CD4-positive, alpha-beta T cell (primary cell): ENCODE measurements at regions not wholly inside any gene's neighbourhood (a gene's known extent, or its start where the extent isn't known, plus 50 kb on each side); places are given as distances from the start of the nearest gene placed in this dataset.

Experiments used
- ATAC-seq: fragments of 200-7000 bp; cut with Tn5 transposase; one replicate; pipeline ENCODE4 v1.10.0; 2022; ENCODE audit warnings: mild to moderate bottlenecking; ENCODE audit not compliant: poor library complexity
- CTCF ChIA-PET: fragments of 350-600 bp; sonication (Branson Sonifier 250); formaldehyde crosslinking; loops from one replicate; lab custom pipeline; 2021; ENCODE audit warnings: antibody characterized with exemption, inconsistent platforms; lab: Charles Lee
- POLR2A ChIA-PET: fragments of 350-600 bp; sonication (Branson Sonifier 250); formaldehyde crosslinking; loops from one replicate; lab custom pipeline; 2021; ENCODE audit warnings: antibody characterized with exemption, inconsistent platforms; lab: Charles Lee
- DNase-seq, 14 experiments: peaks; one replicate each; pipeline ENCODE4 v3.0.0-alpha.2; 2013 to 2020; ENCODE audit warnings: mixed read lengths in 2 of 14
- H3K27ac ChIP-seq, 2 donors: one replicate each; pipeline versions ENCODE4 v1.5.1 to v1.7.0; 2013; ENCODE audit warnings: low read length in 2 of 2, low read depth in 1 of 2, mild to moderate bottlenecking in 1 of 2
- H3K27me3 ChIP-seq, 2 experiments: 1 replicate in 1 of 2; 2 replicates in 1 of 2; pipeline versions ENCODE4 v1.6.1 to v1.7.0; 2013; ENCODE audit warnings: low read length in 2 of 2, control low read depth in 1 of 2, mild to moderate bottlenecking in 1 of 2, moderate library complexity in 1 of 2; ENCODE audit not compliant: insufficient read depth in 2 of 2, control insufficient read depth in 1 of 2
- H3K36me3 ChIP-seq: one replicate; pipeline ENCODE4 v1.6.1; 2013; ENCODE audit warnings: low read length, control low read depth; ENCODE audit not compliant: insufficient read depth
- H3K4me1 ChIP-seq: one replicate; pipeline ENCODE4 v1.6.1; 2013; ENCODE audit warnings: low read length, control low read depth; ENCODE audit not compliant: insufficient read depth
- H3K4me3 ChIP-seq: one replicate; pipeline ENCODE4 v1.5.1; 2013; ENCODE audit warnings: mild to moderate bottlenecking, low read length, moderate library complexity
- H3K9me3 ChIP-seq, 2 experiments: 1 replicate in 1 of 2; 2 replicates in 1 of 2; pipeline versions ENCODE4 v1.6.1 to v1.7.0; 2013; ENCODE audit warnings: low read length in 2 of 2, mild to moderate bottlenecking in 2 of 2, control low read depth in 1 of 2, moderate library complexity in 1 of 2; ENCODE audit not compliant: control insufficient read depth in 1 of 2, insufficient read depth in 1 of 2
- H3K27ac Mint-ChIP-seq: one replicate; pipeline ENCODE4 v1.8.0; 2020; ENCODE audit warnings: mixed read lengths
- H3K27me3 Mint-ChIP-seq: one replicate; pipeline ENCODE4 v1.8.0; 2021; ENCODE audit warnings: mixed read lengths
- H3K36me3 Mint-ChIP-seq: one replicate; pipeline ENCODE4 v1.8.0; 2021; ENCODE audit warnings: low read depth, mixed read lengths
- H3K4me1 Mint-ChIP-seq: one replicate; pipeline ENCODE4 v1.8.0; 2021; ENCODE audit warnings: low read depth, mixed read lengths
- H3K4me3 Mint-ChIP-seq: one replicate; pipeline ENCODE4 v1.8.0; 2020; ENCODE audit warnings: mild to moderate bottlenecking, mixed read lengths
- H3K9me3 Mint-ChIP-seq: one replicate; pipeline ENCODE4 v1.8.0; 2020; ENCODE audit warnings: mixed read lengths
- CTCF ChIP-seq: fragments of 200-600 bp; IDR thresholded peaks from one replicate; pipeline ENCODE4 v1.8.0; 2022; ENCODE audit warnings: antibody characterized with exemption, mild to moderate bottlenecking
- intact Hi-C, 2 experiments: fragments of 100-400 bp; cut with DNase I in 1 of 2; cut with micrococcal nuclease in 1 of 2; formaldehyde crosslinking; loops; one replicate each; pipeline versions ENCODE4 v1.15.1 to v1.9.0; 2023 to 2025; cut with DNase I, micrococcal nuclease

DNA sequence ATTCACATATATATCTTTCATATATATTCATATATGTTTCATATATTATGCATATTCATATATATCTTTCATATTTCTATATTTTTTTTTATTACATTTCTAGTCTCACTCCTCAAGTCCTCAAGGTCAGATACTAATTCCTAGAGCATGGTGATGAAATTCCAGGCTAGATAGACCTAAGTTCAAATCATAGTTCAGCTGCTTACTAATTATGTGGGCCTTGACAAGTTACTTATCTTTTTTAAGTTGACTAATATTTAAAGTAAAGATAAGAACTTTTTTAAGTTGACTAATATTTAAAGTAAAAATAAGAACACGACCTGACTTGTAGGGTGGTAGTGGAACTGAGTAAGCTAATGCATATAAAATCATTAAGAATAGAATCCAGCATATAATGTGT is 495.6 kb upstream of the MAN1A1 start:
- Mint-ChIP-seq H3K4me1 (no peaks in the 10 kb centered on the region), H3K36me3 (no peaks in the 10 kb centered on the region), H3K27me3 (no peaks in the 10 kb centered on the region), H3K27ac (no peak overlapping the region), H3K9me3 (no peaks in the 10 kb centered on the region), H3K4me3 (no peak overlapping the region)
- DNase-seq (no peak), ATAC-seq (no peak)
- no peak overlapping the region for H3K4me3 ChIP-seq
- no peaks in the 10 kb centered on the region for H3K27me3 ChIP-seq
- H3K4me1 ChIP-seq = no peaks in the 10 kb centered on the region
- intact Hi-C loops = no loop called here
- no peak overlapping the region for H3K27ac ChIP-seq
- peaks cover 0 to 6% of the 10 kb centered on the region in 2 experiments for H3K9me3 ChIP-seq
- H3K36me3 ChIP-seq = no peaks in the 10 kb centered on the region
- TF ChIP-seq CTCF = no peak
- POLR2A ChIA-PET = no interaction called here
- CTCF ChIA-PET = no interaction called here

- no peak for ATAC-seq
- intact Hi-C loops = no loop called here
- no peak overlapping the region for H3K4me3 Mint-ChIP-seq
Observed at GRCh38 chr6:119844387-119844786, 494.8 kb upstream of the MAN1A1 start.

GRCh38 chr6:119842191-119842590 is 492.6 kb upstream of the MAN1A1 start:
- POLR2A ChIA-PET = no interaction called here
- no peak for TF ChIP-seq CTCF
- intact Hi-C loops = no loop called here
- Mint-ChIP-seq H3K27me3 (no peaks in the 10 kb centered on the region), H3K36me3 (no peaks in the 10 kb centered on the region), H3K4me3 (no peak overlapping the region), H3K27ac (no peak overlapping the region), H3K9me3 (no peaks in the 10 kb centered on the region), H3K4me1 (no peaks in the 10 kb centered on the region)
- DNase-seq (no peak), ATAC-seq (no peak)
- Histone ChIP-seq H3K36me3 (no peaks in the 10 kb centered on the region), H3K27me3 (no peaks in the 10 kb centered on the region), H3K4me3 (no peak overlapping the region), H3K27ac (no peak overlapping the region), H3K4me1 (no peaks in the 10 kb centered on the region), H3K9me3 (peaks cover 0 to 6% of the 10 kb centered on the region in 2 experiments)
- CTCF ChIA-PET = no interaction called here

More at GRCh38 chr6:119844387-119844786, 494.8 kb upstream of the MAN1A1 start:
- Histone ChIP-seq H3K27me3 (no peaks in the 10 kb centered on the region), H3K4me1 (no peaks in the 10 kb centered on the region), H3K9me3 (peaks cover 0 to 6% of the 10 kb centered on the region in 2 experiments), H3K36me3 (no peaks in the 10 kb centered on the region), H3K4me3 (no peak overlapping the region), H3K27ac (no peak overlapping the region)
- H3K9me3 Mint-ChIP-seq = no peaks in the 10 kb centered on the region
- no peak overlapping the region for H3K27ac Mint-ChIP-seq
- DNase-seq = no peak
- ChIA-PET POLR2A (no interaction called here), CTCF (interaction anchor here (1.1 kb wide), 1 partner anchor 9 kb away, joined by 3 read pairs; no protein-coding TSS in a partner anchor)
- no peaks in the 10 kb centered on the region for H3K36me3 Mint-ChIP-seq
- H3K4me1 Mint-ChIP-seq = no peaks in the 10 kb centered on the region
- no peak for TF ChIP-seq CTCF
- H3K27me3 Mint-ChIP-seq = no peaks in the 10 kb centered on the region
